Stimulated activated CD4-positive, alpha-beta T cell treated with anti-CD3 and anti-CD28 coated beads, Interleukin-15, amount 100 ng/mL, for 24 hours (primary cell): ENCODE measurements at regions not wholly inside any gene's neighbourhood (a gene's known extent, or its start where the extent isn't known, plus 50 kb on each side); places are given as distances from the start of the nearest gene placed in this dataset.

Experiments
- DNase-seq: peaks from one replicate; pipeline ENCODE4 v3.0.0-alpha.2; 2020

GRCh38 chr2:122132147-122132691 lies 376.8 kb downstream of the TSN start:
- no peak for DNase-seq

- DNase-seq = no peak
Observed at GRCh38 chr2:122135021-122135937, 379.8 kb downstream of the TSN start.

GRCh38 chr2:122136056-122136455 lies 380.6 kb downstream of the TSN start:
- no peak for DNase-seq

- DNase-seq = no peak
Observed at GRCh38 chr2:122138561-122138960, 383.1 kb downstream of the TSN start.

- DNase-seq = no peak
Observed at GRCh38 chr2:122139739-122140420, 384.4 kb downstream of the TSN start.

GRCh38 chr2:122144884-122145283 lies 389.4 kb downstream of the TSN start:
- no peak for DNase-seq

GRCh38 chr2:122145856-122146255 lies 390.4 kb downstream of the TSN start:
- DNase-seq = no peak

- DNase-seq = no peak
Observed at GRCh38 chr2:122148128-122148767, 392.8 kb downstream of the TSN start.

- DNase-seq = no peak
Observed at GRCh38 chr2:122150524-122151280, 395.3 kb downstream of the TSN start.

- DNase-seq = no peak
Observed at GRCh38 chr2:122152571-122152970, 397.1 kb downstream of the TSN start.

- DNase-seq = no peak
Observed at GRCh38 chr2:122156176-122156890, 400.9 kb downstream of the TSN start.

- DNase-seq = no peak
Observed at GRCh38 chr2:122157158-122157557, 401.7 kb downstream of the TSN start.

- DNase-seq = no peak
Observed at GRCh38 chr2:122163617-122164016, 408.2 kb downstream of the TSN start.

GRCh38 chr2:122164964-122165363 lies 409.5 kb downstream of the TSN start:
- no peak for DNase-seq

GRCh38 chr2:122166820-122167219 lies 411.4 kb downstream of the TSN start:
- no peak for DNase-seq

GRCh38 chr2:122167515-122167914 lies 412.1 kb downstream of the TSN start:
- DNase-seq = no peak

- DNase-seq = no peak
Observed at GRCh38 chr2:122168799-122169198, 413.3 kb downstream of the TSN start.

GRCh38 chr2:122172812-122173211 lies 417.4 kb downstream of the TSN start:
- no peak for DNase-seq

- no peak for DNase-seq
Observed at GRCh38 chr2:122174061-122174460, 418.6 kb downstream of the TSN start.

GRCh38 chr2:122179492-122180165 lies 424.2 kb downstream of the TSN start:
- DNase-seq = no peak

- DNase-seq = no peak
Observed at GRCh38 chr2:122180972-122181371, 425.5 kb downstream of the TSN start.
